ENCODE measurements at regions not wholly inside any gene's neighbourhood (a gene's known extent, or its start where the extent isn't known, plus 50 kb on each side); places are given as distances from the start of the nearest gene placed in this dataset.
"Not testable (repeated sequence)": the region's sequence is repeated elsewhere in the genome, so short reads cannot be mapped to it uniquely, and the experiment has no call there.

DNA sequence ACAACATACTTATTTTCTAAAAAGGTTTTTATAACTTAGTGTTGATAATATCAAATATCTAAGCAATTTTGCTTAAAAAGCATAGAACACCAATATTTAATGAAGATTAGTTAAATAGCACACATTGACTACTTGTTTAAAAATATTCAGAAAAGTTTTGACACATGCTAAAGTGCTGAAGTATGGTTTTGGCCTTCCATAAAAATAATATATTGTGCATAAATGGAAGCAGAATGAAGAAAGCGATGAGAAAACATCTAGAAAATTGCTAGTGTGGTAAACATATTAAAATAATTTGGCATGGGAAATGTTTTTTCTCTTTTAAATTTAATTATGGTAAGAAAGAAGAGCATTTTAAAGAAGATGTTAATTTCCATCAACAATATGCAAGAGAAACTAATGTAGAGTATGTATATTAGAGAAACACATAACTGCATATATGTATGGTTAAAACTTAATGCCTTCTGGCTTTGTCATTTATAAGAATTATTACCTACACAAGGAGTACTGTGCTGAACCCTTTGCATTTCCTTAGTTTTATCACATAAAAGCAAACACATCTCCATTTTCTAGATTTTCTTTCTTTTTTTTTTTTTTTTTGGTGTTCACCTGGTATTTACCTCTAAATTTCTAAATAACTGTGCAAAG is 921.0 kb upstream of the ADAMTS5 start:
- TF ChIP-seq FOXM1 (IDR thresholded peaks at IDR 0.05; ENCODE audit: borderline replicate concordance); NFRKB (IDR thresholded peaks at IDR 0.05); PKNOX1 (IDR thresholded peaks at IDR 0.05); SP1 (IDR thresholded peaks at IDR 0.05); BHLHE40 (IDR thresholded peaks at IDR 0.05; ENCODE audit: borderline replicate concordance); ARNT (IDR thresholded peaks at IDR 0.05); L3MBTL2 (conservative IDR thresholded peaks at IDR 0.05); CTBP1 (IDR thresholded peaks at IDR 0.05; ENCODE audit: borderline replicate concordance); SUZ12 (IDR thresholded peaks at IDR 0.05); HDGF (IDR thresholded peaks at IDR 0.05; ENCODE audit: borderline replicate concordance); FOXK2 (IDR thresholded peaks at IDR 0.05); FOXA1 (IDR thresholded peaks at IDR 0.05); ZNF384 (IDR thresholded peaks at IDR 0.05); ELF4 (IDR thresholded peaks at IDR 0.05): not testable (repeated sequence)

All from HEK293T (cell line).